Erythroblast (primary cell): ENCODE measurements at regions not wholly inside any gene's neighbourhood (a gene's known extent, or its start where the extent isn't known, plus 50 kb on each side); places are given as distances from the start of the nearest gene placed in this dataset.

Experiments used
- GATA1 ChIP-seq: IDR thresholded peaks from 2 replicates; pipeline ENCODE4 v1.6.1; 2011; ENCODE audit warnings: low read depth, mild to moderate bottlenecking, control low read depth, low read length, moderate library complexity
- POLR2A ChIP-seq: IDR thresholded peaks from 2 replicates; pipeline ENCODE4 v1.6.1; 2011; ENCODE audit warnings: mild to moderate bottlenecking, low read length

DNA sequence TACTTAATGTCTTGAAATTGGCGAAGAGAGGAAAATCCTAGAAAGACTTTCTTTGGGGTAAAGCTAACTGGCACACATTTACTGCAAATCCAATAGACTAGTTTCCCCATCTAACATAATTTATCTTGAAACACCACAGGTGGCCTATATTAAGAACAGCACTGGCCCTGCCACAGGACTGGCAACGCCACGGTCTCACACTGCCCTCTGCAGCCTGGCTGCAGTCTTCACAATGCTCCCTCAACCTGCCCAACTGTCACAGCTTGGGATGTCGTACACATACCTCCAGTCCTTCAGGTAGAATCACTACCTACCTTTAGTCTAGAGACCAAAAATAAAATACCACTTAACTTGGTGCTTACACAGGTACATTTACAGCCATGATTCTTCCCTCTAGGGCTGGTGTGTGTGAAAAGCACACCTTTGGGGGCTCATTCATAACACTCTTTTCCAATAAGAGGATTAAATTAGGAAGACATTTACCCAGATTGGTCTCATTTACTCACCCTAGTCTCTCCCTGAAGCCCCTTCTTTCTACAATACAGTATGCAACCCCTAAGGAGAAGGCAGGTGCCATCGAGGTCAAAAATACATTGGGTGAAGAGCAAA is 222.2 kb downstream of the C1D start:
- TF ChIP-seq POLR2A (no peak), GATA1 (no peak)
